ENCODE measurements at regions not wholly inside any gene's neighbourhood (a gene's known extent, or its start where the extent isn't known, plus 50 kb on each side); places are given as distances from the start of the nearest gene placed in this dataset.

GRCh38 chr11:91421641-91422040, 803.0 kb upstream of the FAT3 start:
- Mint-ChIP-seq H3K4me3 (ENCODE audit: unreplicated experiment) (no peak overlapping the region), H3K9me3 (ENCODE audit: unreplicated experiment) (no peaks in the 10 kb centered on the region), H3K36me3 (ENCODE audit: low read depth, unreplicated experiment) (no peaks in the 10 kb centered on the region), H3K4me1 (ENCODE audit: unreplicated experiment) (no peaks in the 10 kb centered on the region), H3K27ac (ENCODE audit: unreplicated experiment) (no peak overlapping the region), H3K27me3 (ENCODE audit: unreplicated experiment) (peaks cover 2% of the 10 kb centered on the region)
- no peak for DNase-seq (ENCODE audit: low spot score)
- TF ChIP-seq, protein P1, sequence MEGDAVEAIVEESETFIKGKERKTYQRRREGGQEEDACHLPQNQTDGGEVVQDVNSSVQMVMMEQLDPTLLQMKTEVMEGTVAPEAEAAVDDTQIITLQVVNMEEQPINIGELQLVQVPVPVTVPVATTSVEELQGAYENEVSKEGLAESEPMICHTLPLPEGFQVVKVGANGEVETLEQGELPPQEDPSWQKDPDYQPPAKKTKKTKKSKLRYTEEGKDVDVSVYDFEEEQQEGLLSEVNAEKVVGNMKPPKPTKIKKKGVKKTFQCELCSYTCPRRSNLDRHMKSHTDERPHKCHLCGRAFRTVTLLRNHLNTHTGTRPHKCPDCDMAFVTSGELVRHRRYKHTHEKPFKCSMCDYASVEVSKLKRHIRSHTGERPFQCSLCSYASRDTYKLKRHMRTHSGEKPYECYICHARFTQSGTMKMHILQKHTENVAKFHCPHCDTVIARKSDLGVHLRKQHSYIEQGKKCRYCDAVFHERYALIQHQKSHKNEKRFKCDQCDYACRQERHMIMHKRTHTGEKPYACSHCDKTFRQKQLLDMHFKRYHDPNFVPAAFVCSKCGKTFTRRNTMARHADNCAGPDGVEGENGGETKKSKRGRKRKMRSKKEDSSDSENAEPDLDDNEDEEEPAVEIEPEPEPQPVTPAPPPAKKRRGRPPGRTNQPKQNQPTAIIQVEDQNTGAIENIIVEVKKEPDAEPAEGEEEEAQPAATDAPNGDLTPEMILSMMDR (IDR thresholded peaks at IDR 0.05; ENCODE audit: unreplicated experiment) = no peak

- H3K27ac Mint-ChIP-seq (ENCODE audit: unreplicated experiment) = no peak overlapping the region
- DNase-seq (ENCODE audit: low spot score) = no peak
- H3K9me3 Mint-ChIP-seq (ENCODE audit: unreplicated experiment) = no peaks in the 10 kb centered on the region
- H3K27me3 Mint-ChIP-seq (ENCODE audit: unreplicated experiment) = no peaks in the 10 kb centered on the region
- no peaks in the 10 kb centered on the region for H3K36me3 Mint-ChIP-seq (ENCODE audit: low read depth, unreplicated experiment)
- no peaks in the 10 kb centered on the region for H3K4me1 Mint-ChIP-seq (ENCODE audit: unreplicated experiment)
- no peak overlapping the region for H3K4me3 Mint-ChIP-seq (ENCODE audit: unreplicated experiment)
- TF ChIP-seq, protein P1 (IDR thresholded peaks at IDR 0.05; ENCODE audit: unreplicated experiment) = no peak
Observed at GRCh38 chr11:91407842-91408241, 816.8 kb upstream of the FAT3 start.

DNA sequence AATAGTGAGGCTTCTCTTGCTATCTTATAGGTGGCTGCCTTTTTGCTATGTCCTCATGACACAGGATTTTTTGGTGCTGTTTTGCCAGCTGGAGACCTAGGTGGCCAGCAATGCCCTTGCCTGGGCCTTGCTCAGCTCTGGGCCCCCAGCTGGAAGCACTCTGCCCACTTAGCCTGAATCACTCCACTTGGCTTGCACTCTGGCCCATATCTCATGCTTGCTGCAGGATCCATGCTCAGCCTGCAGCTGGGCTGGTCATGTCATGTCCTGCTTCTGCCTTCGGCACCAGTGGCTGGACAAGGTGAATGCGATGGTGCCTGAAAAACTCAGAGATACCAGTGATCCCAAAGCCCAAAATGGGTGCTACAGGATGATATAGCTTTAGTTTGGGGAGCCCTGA, 818.6 kb upstream of the FAT3 start:
- no peak overlapping the region for H3K4me3 Mint-ChIP-seq (ENCODE audit: unreplicated experiment)
- no peaks in the 10 kb centered on the region for H3K9me3 Mint-ChIP-seq (ENCODE audit: unreplicated experiment)
- H3K27me3 Mint-ChIP-seq (ENCODE audit: unreplicated experiment) = peaks cover under 1% of the 10 kb centered on the region
- TF ChIP-seq, protein P1 (IDR thresholded peaks at IDR 0.05; ENCODE audit: unreplicated experiment) = no peak
- no peaks in the 10 kb centered on the region for H3K4me1 Mint-ChIP-seq (ENCODE audit: unreplicated experiment)
- no peak for DNase-seq (ENCODE audit: low spot score)
- no peak overlapping the region for H3K27ac Mint-ChIP-seq (ENCODE audit: unreplicated experiment)
- H3K36me3 Mint-ChIP-seq (ENCODE audit: low read depth, unreplicated experiment) = no peaks in the 10 kb centered on the region

DNA sequence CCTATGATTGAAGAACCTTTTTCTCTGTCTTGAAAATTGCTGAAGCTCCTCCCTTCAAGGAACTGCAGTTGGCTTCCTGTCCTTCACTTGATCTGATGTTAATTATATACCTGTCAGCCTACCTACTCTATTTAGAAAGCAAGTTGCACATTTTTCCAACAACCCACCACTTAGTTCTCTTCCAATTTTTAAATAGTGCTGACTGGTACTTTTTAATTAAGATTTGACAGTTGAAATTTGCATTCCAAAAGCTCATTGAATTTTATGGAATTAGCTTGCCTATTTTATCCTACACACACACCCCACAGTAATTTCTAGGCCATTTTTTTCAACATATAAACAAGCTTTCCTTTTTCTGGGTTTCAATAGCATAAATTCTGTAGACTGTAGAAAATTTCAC, 820.3 kb upstream of the FAT3 start:
- DNase-seq (ENCODE audit: low spot score) = no peak
- H3K4me3 Mint-ChIP-seq (ENCODE audit: unreplicated experiment) = no peak overlapping the region
- H3K27me3 Mint-ChIP-seq (ENCODE audit: unreplicated experiment) = peaks cover 2% of the 10 kb centered on the region
- no peak overlapping the region for H3K27ac Mint-ChIP-seq (ENCODE audit: unreplicated experiment)
- no peaks in the 10 kb centered on the region for H3K36me3 Mint-ChIP-seq (ENCODE audit: low read depth, unreplicated experiment)
- TF ChIP-seq, protein P1 (IDR thresholded peaks at IDR 0.05; ENCODE audit: unreplicated experiment) = no peak
- no peaks in the 10 kb centered on the region for H3K9me3 Mint-ChIP-seq (ENCODE audit: unreplicated experiment)
- no peaks in the 10 kb centered on the region for H3K4me1 Mint-ChIP-seq (ENCODE audit: unreplicated experiment)

DNA sequence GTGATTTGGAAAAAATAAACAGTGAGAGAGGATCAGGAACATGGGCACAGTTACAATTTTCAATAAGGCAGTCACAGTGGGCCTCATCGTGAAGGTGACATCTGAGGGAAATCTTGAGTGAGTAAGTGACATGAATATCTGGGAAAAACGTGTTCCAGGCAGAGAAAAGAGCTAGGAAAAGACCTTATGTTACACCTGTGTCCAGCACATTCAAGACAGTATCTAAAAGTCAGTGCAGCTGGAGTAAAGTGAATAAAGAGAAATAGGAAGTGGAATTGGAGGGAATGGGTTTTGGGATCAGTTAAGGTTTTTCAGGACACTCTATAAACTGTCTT, 827.5 kb upstream of the FAT3 start:
- Mint-ChIP-seq H3K27me3 (ENCODE audit: unreplicated experiment) (peaks cover 2% of the 10 kb centered on the region), H3K36me3 (ENCODE audit: low read depth, unreplicated experiment) (no peaks in the 10 kb centered on the region), H3K4me1 (ENCODE audit: unreplicated experiment) (no peaks in the 10 kb centered on the region), H3K4me3 (ENCODE audit: unreplicated experiment) (no peak overlapping the region), H3K9me3 (ENCODE audit: unreplicated experiment) (no peaks in the 10 kb centered on the region), H3K27ac (ENCODE audit: unreplicated experiment) (no peak overlapping the region)
- no peak for DNase-seq (ENCODE audit: low spot score)
- TF ChIP-seq, protein P1 (IDR thresholded peaks at IDR 0.05; ENCODE audit: unreplicated experiment) = no peak
